Smooth muscle cell (in vitro differentiated cells): ENCODE measurements at regions not wholly inside any gene's neighbourhood (a gene's known extent, or its start where the extent isn't known, plus 50 kb on each side); places are given as distances from the start of the nearest gene placed in this dataset.

Experiments used
- DNase-seq: peaks from one replicate; lab custom pipeline; 2025; ENCODE audit not compliant: unreplicated experiment; lab: John Stamatoyannopoulos, UW
- H2AFZ ChIP-seq: fragments of 200-600 bp; sonication (generic); 2 replicates; pipeline ENCODE4 v1.6.0; 2016; ENCODE audit warnings: antibody characterized with exemption, low read depth, mild to moderate bottlenecking
- H3F3A ChIP-seq: fragments of 200-600 bp; sonication (generic); 2 replicates; pipeline ENCODE4 v1.6.0; 2017; ENCODE audit warnings: antibody characterized with exemption, low read depth
- H3K27ac ChIP-seq: fragments of 200-600 bp; sonication (generic); 2 replicates; pipeline ENCODE4 v1.5.1; 2016; ENCODE audit warnings: low read depth, mild to moderate bottlenecking
- H3K27me3 ChIP-seq: fragments of 200-600 bp; sonication (generic); 2 replicates; pipeline ENCODE4 v1.6.1; 2016; ENCODE audit warnings: low read depth, mild to moderate bottlenecking
- H3K36me3 ChIP-seq: fragments of 200-600 bp; sonication (generic); 2 replicates; pipeline ENCODE4 v1.5.1; 2016; ENCODE audit warnings: low read depth
- H3K4me1 ChIP-seq: fragments of 200-600 bp; sonication (generic); 2 replicates; pipeline ENCODE4 v1.5.1; 2016; ENCODE audit warnings: low read depth
- H3K4me2 ChIP-seq: fragments of 200-600 bp; sonication (generic); 2 replicates; pipeline ENCODE4 v1.6.0; 2016; ENCODE audit warnings: mild to moderate bottlenecking
- H3K4me3 ChIP-seq: fragments of 200-600 bp; sonication (generic); 2 replicates; pipeline ENCODE4 v1.5.1; 2016; ENCODE audit warnings: mild to moderate bottlenecking
- H3K79me2 ChIP-seq: fragments of 200-600 bp; sonication (generic); 2 replicates; pipeline ENCODE4 v1.6.0; 2016; ENCODE audit warnings: low read depth, mild to moderate bottlenecking
- H3K9ac ChIP-seq: fragments of 200-600 bp; sonication (generic); 2 replicates; pipeline ENCODE4 v1.6.0; 2016; ENCODE audit warnings: low read depth
- H3K9me3 ChIP-seq: fragments of 200-600 bp; sonication (generic); replicated peaks from 2 replicates; pipeline ENCODE4 v1.5.1; 2016; ENCODE audit warnings: low read depth
- H4K20me1 ChIP-seq: fragments of 200-600 bp; sonication (generic); 2 replicates; pipeline ENCODE4 v1.6.0; 2016; ENCODE audit warnings: low read depth
- CTCF ChIP-seq: fragments of 200-600 bp; sonication (generic); IDR thresholded peaks from 2 replicates; pipeline ENCODE4 v1.5.1; 2017; ENCODE audit warnings: borderline replicate concordance, mild to moderate bottlenecking, antibody characterized with exemption; ENCODE audit not compliant: insufficient read depth, poor library complexity, severe bottlenecking
- WGBS: methylation state at CpG from one replicate; pipeline ENCODE4 v1.1.7; 2016; ENCODE audit warnings: low lambda C conversion rate; 5-methylcytosine and 5-hydroxymethylcytosine counted together

- DNase-seq: no peak
- Histone ChIP-seq H3K4me3 (no peak overlapping the region), H3K27ac (no peak overlapping the region), H3K36me3 (no peaks in the 10 kb centered on the region), H3K4me2 (no peak overlapping the region), H4K20me1 (no peaks in the 10 kb centered on the region), H2AFZ (peak overlapping the region; percentile 26), H3K9me3 (no peaks in the 10 kb centered on the region), H3K27me3 (no peaks in the 10 kb centered on the region), H3F3A (no peaks in the 10 kb centered on the region), H3K9ac (no peak overlapping the region), H3K79me2 (no peaks in the 10 kb centered on the region), H3K4me1 (no peaks in the 10 kb centered on the region)
- no peak for TF ChIP-seq CTCF
- 87% methylated on average over 5 of the region's 5 CpGs for WGBS
Observed at GRCh38 chr18:68263481-68263880, 451.4 kb downstream of the TMX3 start.

GRCh38 chr18:68262690-68263294 is 452.1 kb downstream of the TMX3 start:
- no peaks in the 10 kb centered on the region for H3F3A ChIP-seq
- DNase-seq: no peak
- no peaks in the 10 kb centered on the region for H4K20me1 ChIP-seq
- no peak overlapping the region for H3K9ac ChIP-seq
- no peak overlapping the region for H3K27ac ChIP-seq
- WGBS: 56% methylated on average over 2 of the region's 2 CpGs
- peak overlapping the region; percentile 40 for H2AFZ ChIP-seq
- no peak overlapping the region for H3K4me3 ChIP-seq
- no peaks in the 10 kb centered on the region for H3K79me2 ChIP-seq
- H3K9me3 ChIP-seq: no peaks in the 10 kb centered on the region
- H3K27me3 ChIP-seq: no peaks in the 10 kb centered on the region
- H3K36me3 ChIP-seq: no peaks in the 10 kb centered on the region
- H3K4me1 ChIP-seq: no peaks in the 10 kb centered on the region
- TF ChIP-seq CTCF: no peak
- no peak overlapping the region for H3K4me2 ChIP-seq

GRCh38 chr18:68256418-68257067 is 458.4 kb downstream of the TMX3 start:
- TF ChIP-seq CTCF: no peak
- no peak for DNase-seq

GRCh38 chr18:68244786-68245185 is 470.1 kb downstream of the TMX3 start:
- 84% methylated on average over 2 of the region's 2 CpGs for WGBS
- H3K4me2 ChIP-seq: no peak overlapping the region
- no peak for DNase-seq

More at GRCh38 chr18:68256418-68257067, 458.4 kb downstream of the TMX3 start:
- Histone ChIP-seq H3K4me3 (no peak overlapping the region), H2AFZ (no peak overlapping the region), H3K9ac (no peak overlapping the region), H3K9me3 (no peaks in the 10 kb centered on the region), H3K79me2 (no peaks in the 10 kb centered on the region), H4K20me1 (no peaks in the 10 kb centered on the region), H3F3A (no peaks in the 10 kb centered on the region), H3K4me1 (no peaks in the 10 kb centered on the region), H3K27me3 (no peaks in the 10 kb centered on the region), H3K36me3 (no peaks in the 10 kb centered on the region), H3K27ac (no peak overlapping the region), H3K4me2 (no peak overlapping the region)
- 77% methylated on average over 3 of the region's 3 CpGs for WGBS

More at GRCh38 chr18:68244786-68245185, 470.1 kb downstream of the TMX3 start:
- no peak overlapping the region for H3K9ac ChIP-seq
- H2AFZ ChIP-seq: no peak overlapping the region
- no peak overlapping the region for H3K4me3 ChIP-seq
- no peaks in the 10 kb centered on the region for H3K79me2 ChIP-seq
- H3K27ac ChIP-seq: no peak overlapping the region
- no peak for TF ChIP-seq CTCF
- H4K20me1 ChIP-seq: no peaks in the 10 kb centered on the region
- no peaks in the 10 kb centered on the region for H3K4me1 ChIP-seq
- no peaks in the 10 kb centered on the region for H3K27me3 ChIP-seq
- no peaks in the 10 kb centered on the region for H3K36me3 ChIP-seq
- no peaks in the 10 kb centered on the region for H3F3A ChIP-seq
- no peaks in the 10 kb centered on the region for H3K9me3 ChIP-seq
